SK-N-MC (cell line): ENCODE measurements at regions not wholly inside any gene's neighbourhood (a gene's known extent, or its start where the extent isn't known, plus 50 kb on each side); places are given as distances from the start of the nearest gene placed in this dataset.

ENCODE experiments used
- DNase-seq: peaks from one replicate; pipeline ENCODE4 v3.0.0-alpha.2; 2011; ENCODE audit warnings: low read depth, low spot score
- H3K27ac ChIP-seq: fragments of 200-600 bp; sonication (generic); 2 replicates; pipeline ENCODE4 v1.5.1; 2016; ENCODE audit warnings: mixed run types
- H3K36me3 ChIP-seq: fragments of 200-600 bp; sonication (generic); 2 replicates; pipeline ENCODE4 v1.6.1; 2017; ENCODE audit warnings: antibody characterized with exemption, low read length, mixed read lengths; ENCODE audit not compliant: insufficient read depth
- H3K4me3 ChIP-seq: fragments of 200-600 bp; sonication (generic); 2 replicates; pipeline ENCODE4 v1.5.1; 2016
- H3K9ac ChIP-seq: fragments of 200-600 bp; sonication (generic); 2 replicates; pipeline ENCODE4 v1.8.0; 2017; ENCODE audit warnings: mixed run types, mixed read lengths; ENCODE audit not compliant: insufficient read length
- H3K9me3 ChIP-seq: fragments of 200-600 bp; sonication (generic); 2 replicates; pipeline ENCODE4 v1.6.1; 2017; ENCODE audit warnings: low read depth, mild to moderate bottlenecking, antibody characterized with exemption, low read length, moderate library complexity, mixed read lengths
- EZH2 ChIP-seq: fragments of 200-600 bp; sonication (generic); IDR thresholded peaks from one replicate; pipeline ENCODE4 v1.6.1; 2017; ENCODE audit warnings: antibody characterized with exemption
- FOXP2 ChIP-seq: optimal IDR thresholded peaks from 2 replicates; pipeline ENCODE3; 2011; ENCODE audit warnings: mild to moderate bottlenecking, moderate library complexity; ENCODE audit not compliant: insufficient read depth; ENCODE audit errors: extremely low read length, control extremely low read depth
- POLR2AphosphoS5 ChIP-seq: IDR thresholded peaks from 2 replicates; pipeline ENCODE4 v1.6.1; 2012; ENCODE audit warnings: mild to moderate bottlenecking, low read depth, low read length, borderline replicate concordance

DNA sequence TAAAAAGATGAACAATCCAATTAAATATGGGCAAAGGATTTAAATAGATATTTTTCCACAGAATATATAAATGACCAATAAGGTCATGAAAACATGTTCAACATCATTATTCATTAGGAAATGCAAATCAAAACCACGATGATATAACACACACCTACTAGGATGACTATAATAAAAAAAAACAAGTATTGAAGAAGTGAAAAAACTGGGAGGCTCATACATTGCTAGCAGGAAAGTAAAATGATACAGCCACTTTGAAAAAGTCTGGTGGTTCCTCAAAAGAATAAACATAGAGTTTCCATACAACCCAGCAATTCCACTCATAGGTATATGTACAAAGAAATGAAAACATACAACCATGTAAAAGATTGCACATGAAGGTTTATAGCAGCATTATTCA is 75.7 kb upstream of the RAB4A start:
- no peak overlapping the region for H3K4me3 ChIP-seq
- no peak for DNase-seq
- H3K27ac ChIP-seq, result no peak overlapping the region
- no peaks in the 10 kb centered on the region for H3K36me3 ChIP-seq
- no peak overlapping the region for H3K9ac ChIP-seq
- TF ChIP-seq FOXP2, result no peak
- no peak for TF ChIP-seq EZH2
- no peak for TF ChIP-seq POLR2AphosphoS5
- H3K9me3 ChIP-seq, result no peaks in the 10 kb centered on the region

DNA sequence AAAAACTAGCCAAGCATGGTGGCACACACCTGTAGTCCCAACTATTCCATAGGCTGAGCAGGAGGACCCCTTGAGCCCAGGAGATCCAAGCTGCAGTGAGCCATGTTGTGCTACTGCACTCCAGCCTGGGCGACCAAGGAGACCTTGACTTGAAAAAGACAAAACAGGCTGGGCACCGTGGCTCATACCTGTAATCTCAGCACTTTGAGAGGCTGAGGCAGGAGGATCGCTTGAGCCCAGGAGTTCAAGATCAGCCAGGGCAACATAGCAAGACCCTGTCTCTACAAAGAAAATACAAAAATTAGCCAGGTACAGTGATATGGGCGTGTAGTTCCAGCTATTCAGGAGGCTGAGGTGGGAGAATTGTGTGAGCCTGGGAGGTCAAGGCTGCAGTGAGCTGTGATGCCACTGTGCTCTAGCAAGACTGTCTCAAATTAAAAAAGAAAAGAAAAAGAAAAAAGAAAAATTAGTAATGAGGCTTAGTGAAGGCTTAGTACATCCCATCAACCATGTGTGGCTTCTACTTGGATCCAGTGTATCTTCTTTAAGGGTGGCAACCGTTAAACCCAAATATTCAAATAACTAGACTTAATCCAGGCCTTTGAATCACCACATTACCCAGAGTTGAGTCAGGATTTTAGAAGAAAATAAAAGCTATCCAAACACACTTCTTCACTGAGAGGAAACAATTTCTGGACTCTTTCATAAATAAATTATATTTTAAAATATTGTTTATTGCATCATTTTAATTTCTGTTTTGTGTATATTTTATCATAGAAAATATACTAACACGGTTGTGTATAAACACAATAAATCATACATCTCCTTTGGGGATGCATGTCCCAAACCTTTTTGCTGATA is 74.3 kb upstream of the RAB4A start:
- H3K27ac ChIP-seq, result no peak overlapping the region

DNA sequence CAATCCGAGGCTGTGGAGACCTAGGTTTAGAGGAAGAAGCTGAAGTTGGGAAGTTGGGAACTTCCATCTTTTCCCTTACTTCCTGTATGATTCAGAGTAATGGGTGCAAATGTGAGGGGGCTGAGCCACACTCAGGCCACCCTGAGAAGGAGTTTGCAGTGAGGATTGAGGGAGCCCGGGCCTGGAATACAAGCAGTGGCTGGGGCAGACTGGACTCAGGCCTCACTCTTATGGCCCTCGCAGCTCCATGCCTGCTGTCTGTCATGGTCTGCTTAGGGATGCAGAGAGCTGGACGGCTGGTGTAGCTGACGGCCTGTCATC is 73.7 kb upstream of the RAB4A start:
- no peak for TF ChIP-seq FOXP2
- TF ChIP-seq EZH2, result no peak
- TF ChIP-seq POLR2AphosphoS5, result no peak
- H3K27ac ChIP-seq, result no peak overlapping the region
- no peaks in the 10 kb centered on the region for H3K9me3 ChIP-seq
- no peak for DNase-seq
- H3K9ac ChIP-seq, result no peak overlapping the region
- H3K4me3 ChIP-seq, result no peak overlapping the region
- H3K36me3 ChIP-seq, result no peaks in the 10 kb centered on the region

More for the DNA sequence above, 74.3 kb upstream of the RAB4A start:
- H3K4me3 ChIP-seq, result no peak overlapping the region
- H3K9me3 ChIP-seq, result no peaks in the 10 kb centered on the region
- TF ChIP-seq EZH2, result no peak
- no peak for TF ChIP-seq POLR2AphosphoS5
- no peak for TF ChIP-seq FOXP2
- DNase-seq, result no peak
- H3K9ac ChIP-seq, result no peak overlapping the region
- no peaks in the 10 kb centered on the region for H3K36me3 ChIP-seq

DNA sequence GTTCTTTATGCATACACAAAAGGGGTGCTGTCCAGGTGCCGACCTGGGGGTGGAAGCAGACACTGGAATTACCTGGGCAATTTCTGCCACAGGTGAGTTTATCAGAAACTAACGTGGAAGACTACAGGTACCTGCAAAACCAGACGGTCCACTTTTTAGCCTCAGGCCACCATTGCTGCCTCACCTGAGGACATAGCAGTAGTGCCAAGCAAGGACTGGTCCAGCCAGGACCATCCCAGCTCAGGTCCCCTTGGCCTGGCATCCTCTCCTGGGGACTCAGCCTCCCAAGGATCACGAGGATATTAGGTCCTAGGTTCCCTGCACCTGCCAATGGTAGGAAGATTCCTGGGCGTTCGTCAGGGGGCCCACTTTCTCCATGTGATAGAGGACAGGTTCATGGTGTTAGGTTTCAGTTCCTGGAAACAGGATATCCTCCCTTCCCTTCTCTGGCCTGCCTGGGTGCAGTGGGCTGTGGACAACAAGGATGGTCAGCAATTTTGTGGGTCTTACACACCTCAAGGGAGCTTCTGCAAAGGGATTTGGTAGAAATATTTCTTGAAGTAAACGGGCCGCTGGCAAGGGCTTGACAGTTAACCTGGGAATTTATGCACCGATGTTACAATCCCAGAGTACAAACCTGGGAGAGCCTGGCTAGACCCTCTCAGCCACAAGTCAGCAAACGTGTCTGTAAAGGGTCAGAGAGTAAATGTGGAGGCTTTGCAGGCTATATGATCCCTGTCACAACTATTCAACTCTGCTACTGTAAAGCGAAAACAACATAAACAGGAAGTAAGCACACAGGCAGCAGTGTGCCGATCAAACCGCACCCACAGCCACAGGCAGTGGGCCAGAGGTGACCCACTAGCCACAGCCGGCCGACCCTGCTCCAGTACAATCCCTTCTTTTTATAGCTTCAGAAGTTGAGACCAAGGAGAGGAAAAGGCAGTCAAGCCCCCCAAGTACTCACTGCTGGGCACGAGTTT is 71.4 kb upstream of the RAB4A start:
- Histone ChIP-seq H3K27ac (no peak overlapping the region), H3K9ac (no peak overlapping the region), H3K9me3 (no peaks in the 10 kb centered on the region), H3K4me3 (no peak overlapping the region), H3K36me3 (no peaks in the 10 kb centered on the region)
- TF ChIP-seq FOXP2 (peak; percentile 8), POLR2AphosphoS5 (no peak)
- no peak for DNase-seq

DNA sequence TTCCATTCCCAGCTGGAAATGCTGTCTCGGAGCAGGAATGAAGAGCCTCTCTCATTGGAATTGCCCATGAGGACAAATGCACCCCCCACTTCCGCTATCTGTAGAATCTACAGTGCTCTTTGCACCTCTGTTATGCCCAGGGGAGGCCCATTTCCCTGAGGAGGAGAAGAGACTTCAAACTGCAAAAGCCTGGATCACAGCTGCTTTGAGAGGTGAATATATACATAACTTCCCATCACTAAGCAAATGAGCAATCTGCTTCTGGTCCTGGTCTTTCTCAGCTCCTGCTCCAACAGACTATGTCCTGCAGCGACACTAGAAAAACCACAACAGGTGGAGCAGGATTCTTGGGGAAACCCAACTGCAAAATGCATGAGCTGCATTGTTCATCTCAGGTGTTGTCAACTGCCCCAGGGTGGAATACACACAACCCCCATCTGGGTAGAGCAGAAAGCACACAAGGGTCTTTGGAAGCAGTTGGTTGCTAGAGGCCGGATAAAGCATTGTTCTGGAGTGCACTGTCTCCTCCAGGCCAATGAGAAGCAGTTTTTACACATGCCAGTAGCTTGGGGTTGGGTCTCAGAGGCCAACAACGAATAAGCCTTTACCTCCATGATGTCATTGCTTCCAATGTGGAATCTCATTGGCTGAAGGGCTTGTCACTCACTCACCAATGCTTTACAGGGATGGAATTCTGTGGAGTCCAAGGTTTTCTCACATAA is 67.7 kb upstream of the RAB4A start:
- Histone ChIP-seq H3K9me3 (no peaks in the 10 kb centered on the region), H3K4me3 (no peak overlapping the region), H3K9ac (peak overlapping the region; percentile 52), H3K27ac (peak overlapping the region; percentile 99), H3K36me3 (no peaks in the 10 kb centered on the region)
- TF ChIP-seq POLR2AphosphoS5, result no peak
- no peak for TF ChIP-seq EZH2
- no peak for TF ChIP-seq FOXP2
- DNase-seq, result peak; percentile 75

DNA sequence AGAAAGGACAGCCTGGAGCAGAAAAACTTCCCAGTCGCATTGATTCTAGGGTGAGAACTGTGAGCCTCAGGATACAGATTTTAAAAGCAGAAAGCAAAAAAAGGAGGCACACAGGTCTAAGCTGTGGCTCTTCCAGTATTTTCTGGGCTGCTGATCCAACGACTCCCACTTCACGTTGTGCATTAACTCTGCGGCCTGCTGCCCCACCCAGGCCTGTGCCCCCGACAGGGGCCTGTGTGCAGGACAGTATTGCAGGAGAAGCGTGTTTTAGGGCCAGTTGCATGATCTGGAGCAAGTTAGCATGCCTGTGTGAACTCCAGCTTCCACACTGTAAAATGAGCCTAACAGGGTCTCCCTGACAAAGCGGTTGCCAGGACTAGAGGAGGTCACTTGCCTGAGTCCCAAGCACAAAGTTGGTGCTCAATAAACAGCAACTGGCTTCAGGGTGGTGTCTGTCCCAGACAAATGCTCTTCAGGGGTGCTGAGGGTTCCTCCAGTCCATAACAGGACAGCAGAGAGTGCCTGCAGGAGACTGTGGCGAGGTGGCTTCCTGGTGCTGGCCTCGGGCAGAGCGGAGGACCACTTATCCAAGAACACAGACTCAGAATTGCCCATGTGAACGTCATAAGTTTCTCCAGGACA is 66.8 kb upstream of the RAB4A start:
- Histone ChIP-seq H3K36me3 (no peaks in the 10 kb centered on the region), H3K27ac (peak overlapping the region; percentile 99), H3K4me3 (no peak overlapping the region), H3K9me3 (no peaks in the 10 kb centered on the region), H3K9ac (peak overlapping the region; percentile 67)
- TF ChIP-seq EZH2 (no peak), POLR2AphosphoS5 (no peak), FOXP2 (no peak)
- no peak for DNase-seq

DNA sequence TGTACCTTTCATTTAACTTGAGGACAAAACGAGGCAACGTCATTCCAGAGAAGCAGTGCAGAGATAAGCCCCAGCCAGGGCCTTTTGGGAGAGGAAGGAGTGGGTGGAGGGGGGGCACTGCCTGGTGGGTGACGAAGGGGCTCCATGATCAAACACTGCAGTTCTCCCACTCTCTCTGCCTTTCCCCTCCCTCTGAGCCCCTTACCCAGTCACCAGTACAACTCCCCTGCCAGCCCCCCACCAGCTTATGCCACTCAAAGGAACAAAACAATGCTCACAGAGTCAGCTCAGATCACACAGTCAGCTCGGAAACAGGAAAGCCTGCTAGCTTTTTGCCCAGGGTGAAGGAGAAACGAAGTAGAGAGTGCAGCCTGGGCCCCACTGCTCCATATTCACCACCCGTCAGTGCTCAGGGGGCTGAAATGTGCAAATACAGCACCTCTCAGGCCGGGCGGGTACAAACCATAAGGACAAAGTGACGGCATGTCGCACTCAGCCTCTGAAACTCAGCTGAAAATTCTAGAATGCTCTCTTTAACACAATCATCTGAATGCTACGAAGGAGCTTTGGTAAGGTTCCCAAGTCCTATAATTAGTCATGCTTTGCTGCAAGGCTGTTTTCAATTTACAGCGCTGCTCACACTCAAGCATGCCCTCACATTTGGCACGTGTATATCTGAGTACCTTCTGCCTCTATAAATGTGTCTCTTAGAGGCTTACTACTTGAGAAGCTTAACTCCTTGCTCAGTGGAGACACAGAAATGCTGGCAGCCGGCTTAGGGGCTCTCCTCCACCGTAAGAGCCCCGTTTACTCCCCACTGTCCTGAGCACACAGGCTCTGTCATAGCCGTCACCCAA is 65.8 kb upstream of the RAB4A start:
- DNase-seq, result peak; percentile 76
- Histone ChIP-seq H3K36me3 (no peaks in the 10 kb centered on the region), H3K4me3 (peak overlapping the region; percentile 68), H3K9me3 (no peaks in the 10 kb centered on the region), H3K27ac (peak overlapping the region; percentile 99), H3K9ac (peak overlapping the region; percentile 67)
- TF ChIP-seq EZH2, result no peak
- no peak for TF ChIP-seq POLR2AphosphoS5
- peak; percentile 56 for TF ChIP-seq FOXP2
